ENCODE measurements at regions not wholly inside any gene's neighbourhood (a gene's known extent, or its start where the extent isn't known, plus 50 kb on each side); places are given as distances from the start of the nearest gene placed in this dataset.

GRCh38 chr12:34346372-34347034 is 324.2 kb downstream of the ALG10 start:
- DNase-seq (ENCODE audit: low read depth): no peak
- TF ChIP-seq, protein P1, sequence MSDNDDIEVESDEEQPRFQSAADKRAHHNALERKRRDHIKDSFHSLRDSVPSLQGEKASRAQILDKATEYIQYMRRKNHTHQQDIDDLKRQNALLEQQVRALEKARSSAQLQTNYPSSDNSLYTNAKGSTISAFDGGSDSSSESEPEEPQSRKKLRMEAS (IDR thresholded peaks at IDR 0.05; ENCODE audit: low read depth, low read length): no peak
- TF ChIP-seq CTCF (IDR thresholded peaks at IDR 0.05; ENCODE audit: low read depth, low read length): no peak
- TF ChIP-seq MYC (IDR thresholded peaks at IDR 0.05; ENCODE audit: low read depth, low read length): no peak

DNA sequence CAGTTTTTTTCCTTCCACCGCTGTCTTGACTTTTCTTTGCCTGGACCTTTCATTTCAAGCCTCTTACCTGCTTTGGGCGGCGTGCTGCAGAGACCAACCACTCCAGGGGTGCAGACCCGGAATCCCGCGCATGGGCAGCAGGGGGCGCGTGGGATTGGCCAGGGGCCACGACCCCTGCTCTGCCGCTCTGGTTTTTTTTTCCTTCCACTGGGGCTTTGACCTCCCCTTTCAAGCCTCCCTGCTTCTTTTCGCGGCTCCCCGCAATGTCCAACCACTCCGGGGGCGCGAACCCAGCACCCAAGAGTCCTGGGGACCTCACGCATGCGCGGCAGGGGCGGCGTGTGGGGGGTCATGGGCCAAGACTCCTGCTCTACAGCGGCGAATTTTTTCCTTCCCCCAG is 325.1 kb downstream of the ALG10 start:
- DNase-seq (ENCODE audit: low read depth): no peak
- no peak for TF ChIP-seq MYC (IDR thresholded peaks at IDR 0.05; ENCODE audit: low read depth, low read length)
- no peak for TF ChIP-seq CTCF (IDR thresholded peaks at IDR 0.05; ENCODE audit: low read depth, low read length)
- no peak for TF ChIP-seq POLR2A (IDR thresholded peaks at IDR 0.05; ENCODE audit: extremely low read depth, insufficient read length)
- TF ChIP-seq, protein P1 (IDR thresholded peaks at IDR 0.05; ENCODE audit: low read depth, low read length): no peak
- no peak overlapping the region for H3K4me3 ChIP-seq (ENCODE audit: low read depth, low read length)

More at GRCh38 chr12:34346372-34347034, 324.2 kb downstream of the ALG10 start:
- H3K4me3 ChIP-seq (ENCODE audit: low read depth, low read length): no peak overlapping the region

DNA sequence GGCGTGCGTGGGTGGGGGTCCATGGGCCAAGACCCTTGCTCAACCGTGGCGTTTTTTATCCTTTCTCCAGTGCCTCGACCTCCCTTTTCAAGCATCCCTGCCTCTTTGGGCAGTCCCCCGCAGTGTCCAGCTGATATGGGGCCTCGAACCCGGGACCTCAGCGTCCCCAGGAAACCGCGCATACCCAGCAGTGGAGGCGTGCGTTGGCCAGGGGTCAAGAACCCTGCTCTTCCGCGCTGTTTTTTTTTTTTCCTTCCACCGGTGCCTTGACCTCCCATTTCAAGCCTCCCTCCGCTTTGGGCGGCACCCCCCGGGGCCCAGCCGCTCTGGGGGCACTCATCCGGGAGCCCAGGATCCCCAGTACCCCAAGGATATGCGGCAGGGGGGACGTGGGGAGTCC is 325.8 kb downstream of the ALG10 start:
- no peak overlapping the region for H3K4me3 ChIP-seq (ENCODE audit: low read depth, low read length)
- TF ChIP-seq CTCF (IDR thresholded peaks at IDR 0.05; ENCODE audit: low read depth, low read length) (no peak), MYC (IDR thresholded peaks at IDR 0.05; ENCODE audit: low read depth, low read length) (no peak), POLR2A (IDR thresholded peaks at IDR 0.05; ENCODE audit: extremely low read depth, insufficient read length) (no peak)
- TF ChIP-seq, protein P1 (IDR thresholded peaks at IDR 0.05; ENCODE audit: low read depth, low read length): no peak
- DNase-seq (ENCODE audit: low read depth): no peak

DNA sequence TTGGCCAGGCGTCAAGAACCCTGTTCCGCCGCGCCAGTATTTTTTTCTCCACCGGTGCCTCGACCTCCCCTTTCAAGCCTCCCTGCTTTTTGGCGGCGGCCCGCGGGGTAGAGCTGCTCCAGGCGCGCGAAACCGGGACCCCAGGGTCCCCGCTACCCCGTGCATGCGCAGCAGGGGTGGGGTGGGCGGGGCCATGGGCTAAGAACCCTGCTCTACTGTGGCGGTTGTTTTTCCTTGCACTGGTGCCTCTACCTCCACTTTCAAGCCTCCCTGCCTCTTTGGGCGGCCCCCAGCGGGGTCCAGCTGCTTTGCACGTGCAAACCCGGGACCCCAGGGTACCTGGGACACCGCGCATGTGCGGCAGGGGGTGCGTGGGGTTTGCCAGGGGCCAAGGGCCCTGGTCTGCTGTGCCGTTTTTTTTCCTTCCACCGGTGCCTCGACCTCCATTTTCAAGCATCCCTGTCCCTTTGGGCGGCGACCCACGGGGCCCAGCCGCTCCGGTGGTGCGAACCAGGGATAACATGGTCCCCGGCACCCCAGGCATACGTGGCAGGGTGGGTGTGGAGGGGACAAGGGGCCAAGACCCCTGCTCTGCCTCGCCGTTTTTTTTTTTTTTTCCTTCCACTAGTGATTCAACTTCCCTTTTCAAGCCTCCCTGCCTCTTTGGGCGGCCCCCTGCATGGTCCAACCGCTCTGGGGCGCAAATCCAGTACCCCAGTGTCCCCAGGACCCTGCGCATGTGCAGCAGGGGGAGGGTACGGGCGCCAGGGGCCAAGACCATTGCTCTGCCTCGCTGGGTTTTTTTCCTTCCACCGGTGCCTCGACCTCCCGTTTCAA is 326.8 kb downstream of the ALG10 start:
- TF ChIP-seq POLR2A (IDR thresholded peaks at IDR 0.05; ENCODE audit: extremely low read depth, insufficient read length): no peak
- no peak for TF ChIP-seq CTCF (IDR thresholded peaks at IDR 0.05; ENCODE audit: low read depth, low read length)
- TF ChIP-seq MYC (IDR thresholded peaks at IDR 0.05; ENCODE audit: low read depth, low read length): no peak
- TF ChIP-seq, protein P1 (IDR thresholded peaks at IDR 0.05; ENCODE audit: low read depth, low read length): no peak
- DNase-seq (ENCODE audit: low read depth): no peak
- no peak overlapping the region for H3K4me3 ChIP-seq (ENCODE audit: low read depth, low read length)

DNA sequence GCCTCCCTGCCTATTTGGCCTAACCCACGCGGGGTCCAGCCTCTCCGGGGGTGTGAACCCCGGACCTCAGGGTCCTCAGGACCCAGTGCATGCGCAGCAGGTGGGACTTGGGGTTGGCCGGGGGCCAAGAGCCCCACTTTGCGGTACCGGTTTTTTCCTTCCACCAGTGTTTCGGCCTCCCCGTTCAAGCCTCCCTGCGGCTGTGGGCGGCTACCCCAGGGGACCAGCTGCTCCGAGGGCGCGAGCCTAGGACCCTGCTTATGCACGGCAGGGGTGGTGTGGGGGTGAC is 327.3 kb downstream of the ALG10 start:
- no peak for TF ChIP-seq CTCF (IDR thresholded peaks at IDR 0.05; ENCODE audit: low read depth, low read length)
- TF ChIP-seq, protein P1 (IDR thresholded peaks at IDR 0.05; ENCODE audit: low read depth, low read length): no peak
- TF ChIP-seq MYC (IDR thresholded peaks at IDR 0.05; ENCODE audit: low read depth, low read length): no peak
- no peak for TF ChIP-seq POLR2A (IDR thresholded peaks at IDR 0.05; ENCODE audit: extremely low read depth, insufficient read length)
- no peak for DNase-seq (ENCODE audit: low read depth)
- no peak overlapping the region for H3K4me3 ChIP-seq (ENCODE audit: low read depth, low read length)
